IMR-90 (cell line): ENCODE measurements at regions not wholly inside any gene's neighbourhood (a gene's known extent, or its start where the extent isn't known, plus 50 kb on each side); places are given as distances from the start of the nearest gene placed in this dataset.

Experiments used
- ATAC-seq: fragments of 200-7000 bp; cut with Tn5 transposase; 2 replicates; pipeline ENCODE4 v1.9.1; 2020; ENCODE audit warnings: low read depth, mild to moderate bottlenecking, moderate library complexity
- BruUV-seq: library from RNA; stranded (reverse); fragments of 400-500 nt; replicated peaks from 2 replicates; lab custom pipeline; 2021; lab: Mats Ljungman, UMichigan
- CTCF ChIA-PET: fragments of 300-600 bp; formaldehyde crosslinking; extraction: SDS; loops from one replicate; lab custom pipeline; 2021; ENCODE audit warnings: antibody characterized with exemption; lab: Yijun Ruan, JAX
- POLR2A ChIA-PET: fragments of 300-600 bp; sonication (Branson Sonifier 250); formaldehyde crosslinking; loops from one replicate; lab custom pipeline; 2022; ENCODE audit warnings: antibody characterized with exemption; ENCODE audit not compliant: unreplicated experiment; lab: Charles Lee
- DNase-seq: peaks from one replicate; pipeline ENCODE4 v3.0.0; 2013
- H2AFZ ChIP-seq: replicated peaks from 2 replicates; pipeline ENCODE3; 2013; ENCODE audit warnings: low read length, mild to moderate bottlenecking; ENCODE audit not compliant: poor library complexity
- H2AK5ac ChIP-seq: 2 replicates; pipeline ENCODE4 v1.6.1; 2013; ENCODE audit warnings: low read depth, low read length, inconsistent platforms
- H2AK9ac ChIP-seq: replicated peaks from 2 replicates; pipeline ENCODE3; 2013; ENCODE audit warnings: mild to moderate bottlenecking, low read depth, low read length, moderate library complexity; ENCODE audit not compliant: poor library complexity
- H2BK120ac ChIP-seq: 2 replicates; pipeline ENCODE4 v1.6.1; 2013; ENCODE audit warnings: low read depth, low read length, inconsistent platforms
- H2BK15ac ChIP-seq: 3 replicates; pipeline ENCODE4 v1.6.1; 2013; ENCODE audit warnings: low read depth, low read length, inconsistent platforms
- H2BK20ac ChIP-seq: 2 replicates; pipeline ENCODE4 v1.6.1; 2013; ENCODE audit warnings: low read depth, mild to moderate bottlenecking, inconsistent platforms, low read length, moderate library complexity
- H2BK5ac ChIP-seq: 2 replicates; pipeline ENCODE4 v1.6.1; 2013; ENCODE audit warnings: mild to moderate bottlenecking, low read depth, low read length, inconsistent platforms; ENCODE audit not compliant: poor library complexity, severe bottlenecking
- H3K14ac ChIP-seq: replicated peaks from 2 replicates; pipeline ENCODE4 v1.6.1; 2013; ENCODE audit warnings: low read depth, low read length, inconsistent platforms
- H3K18ac ChIP-seq: 2 replicates; pipeline ENCODE4 v1.6.1; 2013; ENCODE audit warnings: low read depth, low read length, control low read depth
- H3K23ac ChIP-seq: 2 replicates; pipeline ENCODE4 v1.6.1; 2013; ENCODE audit warnings: low read depth, low read length, inconsistent platforms
- H3K27ac ChIP-seq: 2 replicates; pipeline ENCODE4 v1.5.1; 2013; ENCODE audit warnings: mild to moderate bottlenecking, control low read depth, low read length; ENCODE audit not compliant: insufficient read depth
- H3K27me3 ChIP-seq: 2 replicates; pipeline ENCODE4 v1.6.1; 2013; ENCODE audit warnings: low read length; ENCODE audit not compliant: control insufficient read depth, insufficient read depth
- H3K36me3 ChIP-seq: 2 replicates; pipeline ENCODE4 v1.6.1; 2013; ENCODE audit warnings: low read length, mixed read lengths; ENCODE audit not compliant: control insufficient read depth, insufficient read depth
- H3K4ac ChIP-seq: 2 replicates; pipeline ENCODE4 v1.6.1; 2013; ENCODE audit warnings: low read depth, low read length, inconsistent platforms
- H3K4me1 ChIP-seq: 2 replicates; pipeline ENCODE4 v1.6.1; 2013; ENCODE audit warnings: low read length, mixed read lengths; ENCODE audit not compliant: control insufficient read depth, insufficient read depth
- H3K4me2 ChIP-seq: 2 replicates; pipeline ENCODE4 v1.6.1; 2013; ENCODE audit warnings: low read depth, mild to moderate bottlenecking, control low read depth, low read length, moderate library complexity
- H3K4me3 ChIP-seq: 2 replicates; pipeline ENCODE4 v1.5.1; 2013; ENCODE audit warnings: low read depth, mild to moderate bottlenecking, control low read depth, low read length, moderate library complexity; ENCODE audit not compliant: insufficient read depth
- H3K56ac ChIP-seq: 2 replicates; pipeline ENCODE4 v1.6.1; 2013; ENCODE audit warnings: low read length, inconsistent platforms; ENCODE audit not compliant: insufficient read depth; ENCODE audit errors: extremely low read depth
- H3K79me1 ChIP-seq, 2 experiments: 2 replicates each; pipeline ENCODE4 v1.6.1; 2013; ENCODE audit warnings: low read length in 2 of 2, inconsistent platforms in 1 of 2, low read depth in 1 of 2
- H3K9ac ChIP-seq: 2 replicates; pipeline ENCODE4 v1.6.1; 2013; ENCODE audit warnings: low read depth, low read length, control low read depth
- H3K9me1 ChIP-seq: 2 replicates; pipeline ENCODE4 v1.6.1; 2013; ENCODE audit warnings: low read length, inconsistent platforms; ENCODE audit not compliant: insufficient read depth
- H3K9me3 ChIP-seq: 2 replicates; pipeline ENCODE4 v1.6.1; 2013; ENCODE audit warnings: low read length; ENCODE audit not compliant: control insufficient read depth, insufficient read depth
- H4K20me1 ChIP-seq: 2 replicates; pipeline ENCODE4 v1.6.1; 2013; ENCODE audit warnings: low read length, inconsistent platforms; ENCODE audit not compliant: insufficient read depth
- H4K5ac ChIP-seq: 2 replicates; pipeline ENCODE4 v1.6.1; 2013; ENCODE audit warnings: mild to moderate bottlenecking, low read depth, low read length, control low read depth
- H4K8ac ChIP-seq, 2 experiments: 2 replicates each; pipeline ENCODE4 v1.6.1; 2013; ENCODE audit warnings: low read depth in 2 of 2, low read length in 2 of 2, control low read depth in 1 of 2, inconsistent platforms in 1 of 2
- H4K91ac ChIP-seq: 2 replicates; pipeline ENCODE4 v1.6.1; 2013; ENCODE audit warnings: low read depth, low read length, inconsistent platforms; ENCODE audit not compliant: insufficient read depth
- BHLHE40 ChIP-seq: fragments of 150-350 bp; IDR thresholded peaks from 2 replicates; pipeline ENCODE4 v1.6.1; 2016; ENCODE audit warnings: mild to moderate bottlenecking, low read depth, low read length
- CEBPB ChIP-seq: IDR thresholded peaks from 2 replicates; pipeline ENCODE4 v1.6.1; 2012; ENCODE audit warnings: low read depth, low read length, improper control_type of control experiment
- CHD1 ChIP-seq: IDR thresholded peaks from 2 replicates; pipeline ENCODE4 v1.6.1; 2012; ENCODE audit warnings: low read depth, low read length, improper control_type of control experiment
- CTCF ChIP-seq: conservative IDR thresholded peaks from 2 replicates; pipeline ENCODE4 v1.5.1; 2012; ENCODE audit warnings: mild to moderate bottlenecking, low read depth, low read length, improper control_type of control experiment
- ELK1 ChIP-seq: fragments of 150-350 bp; IDR thresholded peaks from 2 replicates; pipeline ENCODE4 v1.6.1; 2016; ENCODE audit warnings: low read depth, mild to moderate bottlenecking, low read length, moderate library complexity, borderline replicate concordance
- FOS ChIP-seq: fragments of 150-350 bp; IDR thresholded peaks from 2 replicates; pipeline ENCODE4 v1.6.1; 2016; ENCODE audit warnings: low read depth, low read length
- MAFK ChIP-seq: IDR thresholded peaks from 2 replicates; pipeline ENCODE4 v1.6.1; 2012; ENCODE audit warnings: low read depth, low read length, improper control_type of control experiment
- MAZ ChIP-seq: IDR thresholded peaks from 2 replicates; pipeline ENCODE4 v1.6.1; 2012; ENCODE audit warnings: low read depth, mild to moderate bottlenecking, low read length, improper control_type of control experiment, moderate library complexity, borderline replicate concordance
- MXI1 ChIP-seq: IDR thresholded peaks from 2 replicates; pipeline ENCODE4 v1.6.1; 2012; ENCODE audit warnings: low read depth, mild to moderate bottlenecking, low read length, moderate library complexity, borderline replicate concordance
- NFE2L2 ChIP-seq: fragments of 150-350 bp; IDR thresholded peaks from 2 replicates; pipeline ENCODE4 v1.6.1; 2016; ENCODE audit warnings: low read depth, mild to moderate bottlenecking, low read length
- POLR2A ChIP-seq: IDR thresholded peaks from 2 replicates; pipeline ENCODE4 v1.6.1; 2012; ENCODE audit warnings: mild to moderate bottlenecking, low read depth, low read length
- RAD21 ChIP-seq: IDR thresholded peaks from 2 replicates; pipeline ENCODE4 v1.6.1; 2012; ENCODE audit warnings: low read length, improper control_type of control experiment
- RCOR1 ChIP-seq: IDR thresholded peaks from 2 replicates; pipeline ENCODE4 v1.6.1; 2012; ENCODE audit warnings: mild to moderate bottlenecking, low read length, improper control_type of control experiment; ENCODE audit not compliant: insufficient replicate concordance
- RFX5 ChIP-seq: IDR thresholded peaks from 2 replicates; pipeline ENCODE4 v1.8.0; 2012; ENCODE audit warnings: low read depth, mild to moderate bottlenecking, low read length, moderate library complexity
- SMC3 ChIP-seq: fragments of 150-350 bp; IDR thresholded peaks from 2 replicates; pipeline ENCODE4 v1.6.1; 2016; ENCODE audit warnings: low read depth, mild to moderate bottlenecking, antibody characterized with exemption, low read length, moderate library complexity
- USF2 ChIP-seq: fragments of 150-350 bp; IDR thresholded peaks from 2 replicates; pipeline ENCODE4 v1.6.1; 2017; ENCODE audit warnings: mild to moderate bottlenecking, antibody characterized with exemption, low read length, low read depth
- WGBS, 2 experiments: methylation state at CpG; one replicate each; pipeline versions ENCODE4 v1.1.5 to v1.1.7; 2013; ENCODE audit warnings: missing lambda C conversion rate in 2 of 2; ENCODE audit not compliant: insufficient read length in 1 of 2; ENCODE audit errors: extremely low coverage in 2 of 2; 5-methylcytosine and 5-hydroxymethylcytosine counted together
- dilution Hi-C: fragments of 300-500 bp; cut with HindIII; formaldehyde crosslinking; loops from one replicate; pipeline ENCODE4 v1.14.3; 2018; ENCODE audit warnings: low sequenced_read_pairs; ENCODE audit not compliant: unreplicated experiment
- in situ Hi-C: fragments of 300-500 bp; cut with MboI; formaldehyde crosslinking; loops from 3 replicates; pipeline ENCODE4 v1.14.3; 2019; ENCODE audit warnings: low sequenced_read_pairs, inconsistent platforms, mixed read lengths
- intact Hi-C: fragments of 100-400 bp; cut with micrococcal nuclease; formaldehyde crosslinking; loops from 2 replicates; pipeline ENCODE4 v1.10.0; 2022

DNA sequence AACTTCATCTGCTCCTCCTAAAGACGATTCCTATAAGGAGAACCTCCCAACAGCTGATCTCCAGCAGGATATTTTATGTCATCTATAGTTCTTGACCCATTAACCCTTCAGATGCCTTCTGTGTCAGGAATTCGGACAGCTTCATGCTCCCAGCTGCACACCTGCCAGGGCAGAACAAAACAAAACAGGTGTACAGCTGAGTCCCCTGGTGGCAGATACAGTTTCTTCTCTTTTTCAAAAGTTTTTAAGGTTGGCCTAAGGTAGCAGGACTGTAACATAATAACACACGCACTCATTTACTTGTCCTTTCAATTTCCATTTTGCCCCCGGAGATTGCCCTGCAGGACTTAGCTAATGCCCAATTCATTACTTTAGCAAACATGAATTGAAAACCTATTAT lies 218.3 kb downstream of the S1PR1 start:
- Histone ChIP-seq H3K56ac (no peak overlapping the region), H3K27me3 (no peaks in the 10 kb centered on the region), H3K4ac (no peak overlapping the region), H3K23ac (no peak overlapping the region), H3K4me3 (no peak overlapping the region), H4K91ac (no peak overlapping the region), H4K8ac (no peak overlapping the region), H3K9ac (no peak overlapping the region), H3K14ac (no peak overlapping the region), H3K9me1 (no peaks in the 10 kb centered on the region; the same call in 1 of the 2 replicates), H2AK9ac (no peak overlapping the region), H3K36me3 (no peaks in the 10 kb centered on the region), H2BK5ac (no peak overlapping the region), H3K27ac (no peak overlapping the region), H3K4me2 (no peak overlapping the region), H4K5ac (no peak overlapping the region), H2AK5ac (no peak overlapping the region), H3K18ac (no peak overlapping the region), H3K9me3 (no peaks in the 10 kb centered on the region), H3K79me1 (no peaks in the 10 kb centered on the region), H4K20me1 (no peaks in the 10 kb centered on the region), H2BK20ac (no peak overlapping the region), H2BK120ac (no peak overlapping the region), H2BK15ac (no peak overlapping the region), H3K4me1 (no peaks in the 10 kb centered on the region), H2AFZ (no peak overlapping the region)
- DNase-seq (no peak), ATAC-seq (no peak)
- no TSS peak for BruUV-seq
- dilution Hi-C loops = no loop called here
- TF ChIP-seq ELK1 (no peak), BHLHE40 (no peak), RAD21 (no peak), MAZ (no peak), CTCF (no peak), MXI1 (no peak), USF2 (no peak), NFE2L2 (no peak), RFX5 (no peak), POLR2A (no peak), CHD1 (no peak), CEBPB (no peak), RCOR1 (no peak), MAFK (no peak), FOS (no peak), SMC3 (no peak)
- CTCF ChIA-PET = no interaction called here
- POLR2A ChIA-PET = no interaction called here
- 80% methylated on average over 2 of the region's 4 CpGs; no CpG with 5 or more reads in 1 of the 2 experiments for WGBS, 2 experiments
- in situ Hi-C loops = no loop called here
- intact Hi-C loops = no loop called here
